ENCODE measurements at regions not wholly inside any gene's neighbourhood (a gene's known extent, or its start where the extent isn't known, plus 50 kb on each side); places are given as distances from the start of the nearest gene placed in this dataset.

- DNase-seq, result no peak
These were observed 152.0 kb downstream of the RAP2B start for GRCh38 chr3:153314038-153314437.

- DNase-seq, result no peak
These were observed 153.8 kb downstream of the RAP2B start for GRCh38 chr3:153315781-153316180.

DNA sequence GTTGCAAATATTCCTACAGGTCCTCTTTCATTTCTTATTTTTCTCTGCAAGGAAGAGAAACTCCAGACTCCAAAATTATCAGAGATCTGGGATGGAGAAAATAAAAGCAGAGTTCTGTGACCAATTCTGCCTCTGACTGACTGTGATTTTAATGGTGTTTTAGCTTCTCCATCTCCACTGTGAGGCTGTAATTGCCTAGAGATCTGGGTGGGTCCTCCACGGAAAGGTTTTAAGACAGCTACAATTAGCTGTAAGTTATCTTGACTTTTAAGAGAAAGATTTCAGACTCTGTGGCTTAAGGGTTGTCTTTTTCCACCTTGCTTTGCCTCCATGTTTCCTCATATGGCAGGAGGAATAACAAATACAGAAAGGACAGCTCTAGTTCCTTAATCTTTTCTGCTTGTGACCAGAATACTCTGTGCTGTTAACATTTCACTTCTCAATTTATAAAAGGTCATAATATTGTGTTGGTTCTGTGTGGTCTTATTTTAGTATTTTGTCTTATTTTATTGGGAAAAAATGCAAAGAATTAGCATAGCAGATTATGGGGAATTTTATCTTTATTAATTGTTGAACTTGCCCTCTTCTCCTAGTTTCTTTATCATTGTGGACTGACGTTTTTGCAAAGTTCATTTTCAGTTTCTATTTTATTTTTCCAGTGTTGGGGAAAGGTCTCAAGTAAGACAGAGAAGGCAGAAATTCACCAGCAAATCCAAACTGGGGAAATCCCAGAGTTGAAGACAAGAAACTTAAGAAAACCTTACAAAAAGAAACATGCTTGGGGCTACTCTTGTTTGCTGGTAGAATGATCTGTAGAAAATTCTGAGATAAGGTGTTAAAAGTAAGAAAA, 157.9 kb downstream of the RAP2B start:
- DNase-seq, result no peak

GRCh38 chr3:153320585-153321128, 158.6 kb downstream of the RAP2B start:
- no peak for DNase-seq

DNA sequence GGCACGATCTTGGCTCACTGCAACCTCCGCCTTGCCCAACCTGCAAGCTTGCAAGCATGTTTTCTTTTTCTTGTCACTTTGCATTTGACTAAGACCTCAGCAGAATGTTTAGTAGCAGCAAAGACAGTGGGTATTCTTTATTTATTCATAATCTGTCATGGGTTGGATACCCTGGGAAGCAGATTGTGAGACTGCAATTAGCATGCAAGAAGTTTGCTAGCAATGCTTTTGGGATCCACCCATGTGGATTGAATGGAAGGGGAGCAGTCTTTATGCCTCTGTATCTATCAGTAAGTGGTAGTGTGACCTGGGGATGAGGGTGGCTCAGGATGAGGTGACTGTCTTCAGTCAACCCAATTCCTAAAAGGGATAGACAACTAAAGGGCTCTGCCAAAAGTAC, 166.7 kb downstream of the RAP2B start:
- DNase-seq, result no peak

DNA sequence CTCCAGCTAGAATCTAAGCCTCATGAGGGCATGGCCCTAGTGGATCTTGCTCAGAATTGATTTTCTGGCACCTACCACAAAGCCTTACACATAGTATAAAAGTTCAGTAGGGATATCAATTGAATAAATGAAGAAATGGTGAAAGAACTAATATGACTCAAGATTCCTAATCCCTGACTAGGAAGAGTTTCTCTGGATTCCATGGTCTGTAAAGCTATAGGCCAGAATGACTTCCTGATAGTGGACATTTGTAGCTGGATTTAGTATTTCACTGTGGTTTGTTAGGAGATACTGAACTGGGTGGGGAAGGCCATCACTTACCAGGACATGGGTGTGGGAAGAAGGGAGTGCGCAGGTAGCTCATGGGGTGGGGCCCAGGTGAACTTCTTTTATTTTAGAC, 168.9 kb downstream of the RAP2B start:
- no peak for DNase-seq

- DNase-seq, result no peak
These were observed 169.7 kb downstream of the RAP2B start for GRCh38 chr3:153331676-153332075.

- DNase-seq, result no peak
These were observed 172.5 kb downstream of the RAP2B start for GRCh38 chr3:153334558-153334957.

DNA sequence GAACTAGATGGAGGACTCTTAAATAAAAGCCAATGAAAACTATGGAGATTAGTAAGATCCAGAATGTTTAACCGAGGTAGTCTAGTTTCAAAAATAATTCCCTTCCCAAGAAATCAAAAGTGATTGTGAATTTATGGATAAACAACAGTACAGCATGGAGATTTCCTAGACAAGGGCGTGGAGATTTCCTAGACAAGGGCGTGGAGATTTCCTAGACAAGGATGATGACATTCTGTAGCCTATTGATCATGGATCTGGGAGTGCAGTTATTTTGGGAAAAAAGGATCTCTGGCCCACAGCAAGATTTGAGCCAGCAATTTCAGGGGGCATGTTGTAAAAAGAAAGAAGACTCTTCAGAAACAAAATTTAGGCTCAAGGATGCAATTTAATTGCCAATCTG, 175.3 kb downstream of the RAP2B start:
- DNase-seq, result no peak

DNA sequence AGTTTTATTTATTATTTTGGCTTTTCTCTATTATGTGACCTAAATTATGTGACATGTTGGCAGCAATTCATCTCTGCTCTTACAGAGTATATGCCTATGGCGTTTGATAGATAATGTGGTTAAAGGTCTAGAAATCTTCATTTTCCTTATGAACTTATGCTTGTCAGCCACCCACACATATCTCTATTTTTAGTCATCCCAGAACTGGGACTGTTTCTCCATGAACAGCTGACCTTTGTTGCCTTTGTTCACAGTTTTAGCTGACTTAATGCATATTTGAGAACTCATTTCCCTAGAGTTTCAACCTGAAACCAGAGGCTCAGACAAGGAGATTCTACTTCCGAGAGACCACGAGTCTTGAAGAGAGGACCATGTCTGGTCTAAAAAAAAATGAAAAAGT, 176.5 kb downstream of the RAP2B start:
- DNase-seq, result no peak

DNA sequence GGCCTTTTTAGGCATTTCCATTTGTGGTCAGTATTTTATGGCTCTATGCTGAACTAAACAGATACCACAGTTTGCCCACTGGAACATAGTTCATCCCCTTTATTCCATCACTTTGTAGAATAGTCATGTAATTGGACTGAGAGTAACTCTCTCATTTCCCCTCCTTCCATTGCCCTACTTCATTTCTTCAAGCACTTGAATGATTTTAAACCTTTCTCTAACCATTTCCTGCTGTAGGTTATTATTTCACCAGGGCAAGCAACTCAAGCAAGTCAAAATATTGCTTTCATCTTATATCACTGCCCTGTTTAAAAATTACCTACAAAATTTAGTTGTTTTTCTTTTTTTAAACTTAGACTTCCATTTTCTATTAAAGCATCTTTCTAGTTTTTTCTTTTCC, 177.0 kb downstream of the RAP2B start:
- DNase-seq, result no peak

GRCh38 chr3:153343988-153344782, 182.2 kb downstream of the RAP2B start:
- no peak for DNase-seq

GRCh38 chr3:153348457-153349107, 186.6 kb downstream of the RAP2B start:
- no peak for DNase-seq

GRCh38 chr3:153349108-153349499, 187.1 kb downstream of the RAP2B start:
- no peak for DNase-seq

GRCh38 chr3:153350420-153350819, 188.4 kb downstream of the RAP2B start:
- DNase-seq, result no peak

- DNase-seq, result no peak
These were observed 192.6 kb downstream of the RAP2B start for GRCh38 chr3:153354641-153355040.

DNA sequence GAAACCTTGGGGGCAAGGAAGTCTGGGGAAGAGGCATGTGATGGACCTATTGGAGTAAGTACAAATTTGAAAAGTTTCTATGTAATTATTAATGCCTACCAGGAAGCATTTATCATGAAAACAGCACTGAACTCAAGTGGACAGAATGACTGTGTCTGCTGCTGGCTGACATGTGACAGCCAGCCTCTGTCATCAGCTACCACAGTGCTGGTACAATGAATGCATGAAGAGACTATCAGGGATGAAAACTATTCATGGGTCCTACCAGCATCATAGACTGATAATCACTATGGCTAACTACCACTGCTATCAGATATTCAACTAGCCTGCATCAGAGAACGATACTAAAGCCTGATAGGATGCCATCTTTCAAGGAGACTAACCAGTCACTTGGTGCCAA, 193.5 kb downstream of the RAP2B start:
- DNase-seq, result no peak

- DNase-seq, result no peak
These were observed 194.9 kb downstream of the RAP2B start for GRCh38 chr3:153356908-153357307.

DNA sequence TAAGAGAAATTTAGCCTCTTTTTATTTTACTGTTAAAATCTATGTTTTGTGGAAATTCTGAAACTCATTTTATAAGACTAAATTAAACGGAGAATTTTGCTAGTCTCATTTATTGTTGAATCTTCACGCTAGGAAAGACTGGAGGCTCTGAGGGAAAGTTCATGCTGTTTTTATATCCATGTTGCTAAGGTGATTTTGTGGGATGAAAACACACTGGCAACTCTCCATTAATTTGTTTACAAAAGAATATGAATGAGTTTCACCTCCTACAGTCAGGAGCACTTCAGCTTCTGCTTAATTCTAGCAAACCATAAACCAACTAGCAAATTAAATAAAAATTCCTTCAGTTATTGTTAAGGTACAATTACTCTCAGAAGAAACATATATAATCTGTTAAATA, 195.4 kb downstream of the RAP2B start:
- no peak for DNase-seq

- DNase-seq, result no peak
These were observed 207.7 kb downstream of the RAP2B start for GRCh38 chr3:153369561-153370374.

DNA sequence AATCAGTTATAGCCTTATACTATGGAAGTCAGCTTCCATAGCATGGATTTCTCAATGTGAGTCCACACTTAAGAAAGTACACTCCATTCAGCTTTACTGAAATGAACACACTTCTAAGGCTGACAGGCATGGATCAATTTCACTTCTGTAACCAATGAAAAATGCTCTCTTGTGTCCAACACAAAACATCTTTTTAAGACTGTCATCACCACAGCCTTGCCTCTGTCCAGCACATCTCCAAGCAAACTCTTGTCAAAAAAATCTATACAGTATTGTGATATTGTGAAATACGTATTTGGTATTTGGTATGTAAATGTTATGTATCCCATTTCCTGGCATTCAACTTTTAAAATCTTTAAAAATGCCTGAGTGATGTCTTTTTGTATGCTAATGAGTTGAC, 208.7 kb downstream of the RAP2B start:
- no peak for DNase-seq

DNA sequence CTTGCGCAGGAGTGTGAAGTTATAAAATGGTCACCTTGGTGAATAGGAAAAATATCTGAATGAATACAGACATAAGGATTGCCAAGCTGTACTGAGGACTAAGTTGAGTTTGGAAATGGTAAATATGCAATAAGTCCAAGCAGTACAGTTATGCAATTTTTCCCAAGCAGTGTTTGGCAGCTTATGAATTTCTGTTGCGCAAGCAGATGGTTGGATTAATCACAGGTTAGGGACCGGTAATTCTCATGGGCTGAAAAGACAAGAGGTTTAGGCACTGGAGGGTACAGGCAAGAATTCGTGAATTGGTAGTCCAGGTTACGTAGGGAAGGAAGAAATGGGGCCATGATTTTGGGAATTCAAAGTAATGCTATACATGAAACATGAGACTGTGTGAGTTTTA, 210.3 kb downstream of the RAP2B start:
- DNase-seq, result no peak

DNA sequence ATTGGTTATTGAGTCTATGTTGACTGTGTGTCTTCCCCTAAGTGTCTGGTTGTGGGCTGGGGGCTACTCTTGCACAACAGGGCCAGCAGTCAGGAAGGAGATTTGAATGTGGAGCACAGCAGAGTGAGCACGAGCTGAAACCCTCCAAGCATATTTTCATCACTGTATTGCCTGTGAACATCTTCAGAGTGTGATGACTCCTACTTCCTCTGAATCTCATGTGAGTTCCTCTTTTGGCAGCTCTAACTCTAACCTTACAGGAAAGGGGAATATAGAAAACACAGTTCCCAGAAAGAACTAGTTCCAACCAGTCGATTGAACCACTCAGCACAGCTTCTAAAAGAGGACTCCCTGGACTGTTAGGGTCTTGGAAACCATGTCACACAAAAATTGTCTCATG, 211.6 kb downstream of the RAP2B start:
- DNase-seq, result no peak

Measured in stimulated activated CD4-positive, alpha-beta T cell treated with anti-CD3 and anti-CD28 coated beads, Interleukin-1b, Interleukin-23, amount 100 ng/mL, for 48 hours (primary cell).